Hepatocyte (in vitro differentiated cells): ENCODE measurements at regions not wholly inside any gene's neighbourhood (a gene's known extent, or its start where the extent isn't known, plus 50 kb on each side); places are given as distances from the start of the nearest gene placed in this dataset.

Experiments
- DNase-seq: peaks from one replicate; pipeline ENCODE4 v3.0.0-alpha.2; 2016; ENCODE audit warnings: low spot score
- H2AFZ ChIP-seq: fragments of 200-600 bp; sonication (generic); 2 replicates; pipeline ENCODE4 v1.6.0; 2016; ENCODE audit warnings: antibody characterized with exemption, mild to moderate bottlenecking
- H3K27ac ChIP-seq: fragments of 200-600 bp; sonication (generic); 2 replicates; pipeline ENCODE4 v1.5.1; 2016; ENCODE audit warnings: mild to moderate bottlenecking
- H3K27me3 ChIP-seq: fragments of 200-600 bp; sonication (generic); 2 replicates; pipeline ENCODE4 v1.6.1; 2016
- H3K36me3 ChIP-seq: fragments of 200-600 bp; sonication (generic); replicated peaks from 2 replicates; pipeline ENCODE4 v1.5.1; 2016; ENCODE audit warnings: low read depth; ENCODE audit not compliant: insufficient read depth
- H3K4me1 ChIP-seq: fragments of 200-600 bp; sonication (generic); 2 replicates; pipeline ENCODE4 v1.5.1; 2016; ENCODE audit warnings: mild to moderate bottlenecking, moderate library complexity; ENCODE audit not compliant: insufficient read depth
- H3K4me2 ChIP-seq: fragments of 200-600 bp; sonication (generic); 2 replicates; pipeline ENCODE4 v1.6.0; 2016
- H3K4me3 ChIP-seq: fragments of 200-600 bp; sonication (generic); 2 replicates; pipeline ENCODE4 v1.5.1; 2016; ENCODE audit warnings: mild to moderate bottlenecking
- H3K79me2 ChIP-seq: fragments of 200-600 bp; sonication (generic); 2 replicates; pipeline ENCODE4 v1.6.0; 2017; ENCODE audit warnings: mild to moderate bottlenecking
- H3K9me2 ChIP-seq: fragments of 200-600 bp; sonication (generic); replicated peaks from 2 replicates; pipeline ENCODE4 v1.6.0; 2017; ENCODE audit warnings: mild to moderate bottlenecking; ENCODE audit not compliant: insufficient read depth
- H3K9me3 ChIP-seq: fragments of 200-600 bp; sonication (generic); 2 replicates; pipeline ENCODE4 v1.5.1; 2016; ENCODE audit warnings: low read depth, mild to moderate bottlenecking
- H4K20me1 ChIP-seq: fragments of 200-600 bp; sonication (generic); 2 replicates; pipeline ENCODE4 v1.6.0; 2016; ENCODE audit warnings: mild to moderate bottlenecking; ENCODE audit not compliant: insufficient read depth, poor library complexity, severe bottlenecking
- CTCF ChIP-seq: fragments of 200-600 bp; sonication (generic); IDR thresholded peaks from 2 replicates; pipeline ENCODE4 v1.5.1; 2016; ENCODE audit warnings: antibody characterized with exemption, mild to moderate bottlenecking; ENCODE audit not compliant: poor library complexity
- EZH2 ChIP-seq: fragments of 200-600 bp; sonication (generic); IDR thresholded peaks from 2 replicates; pipeline ENCODE4 v1.6.1; 2016; ENCODE audit warnings: antibody characterized with exemption, mild to moderate bottlenecking, borderline replicate concordance
- EZH2phosphoT487 ChIP-seq: fragments of 200-600 bp; sonication (generic); IDR thresholded peaks from one replicate; pipeline ENCODE4 v1.6.1; 2018; ENCODE audit warnings: antibody characterized with exemption, mild to moderate bottlenecking, low read depth, moderate library complexity; ENCODE audit not compliant: unreplicated experiment, severe bottlenecking
- WGBS: methylation state at CpG from one replicate; pipeline ENCODE4 v1.1.6; 2016; ENCODE audit warnings: low lambda C conversion rate; ENCODE audit errors: missing lambda C conversion rate; 5-methylcytosine and 5-hydroxymethylcytosine counted together

GRCh38 chr9:118586978-118587377, 782.3 kb downstream of the BRINP1 start:
- no peak overlapping the region for H3K27ac ChIP-seq
- no peak overlapping the region for H3K4me3 ChIP-seq
- no peak for DNase-seq
- no peak overlapping the region for H2AFZ ChIP-seq
- WGBS: 91% methylated on average over 2 of the region's 2 CpGs
- H3K9me3 ChIP-seq: no peaks in the 10 kb centered on the region
- no peak overlapping the region for H3K4me2 ChIP-seq
- TF ChIP-seq CTCF (no peak), EZH2phosphoT487 (no peak), EZH2 (no peak)
- no peaks in the 10 kb centered on the region for H3K9me2 ChIP-seq
- no peaks in the 10 kb centered on the region for H3K4me1 ChIP-seq
- H4K20me1 ChIP-seq: no peaks in the 10 kb centered on the region
- H3K36me3 ChIP-seq: no peaks in the 10 kb centered on the region
- H3K79me2 ChIP-seq: no peaks in the 10 kb centered on the region
- H3K27me3 ChIP-seq: no peaks in the 10 kb centered on the region

GRCh38 chr9:118594428-118594827, 774.8 kb downstream of the BRINP1 start:
- TF ChIP-seq EZH2 (no peak), EZH2phosphoT487 (no peak), CTCF (no peak)
- Histone ChIP-seq H3K79me2 (no peaks in the 10 kb centered on the region), H2AFZ (no peak overlapping the region), H3K9me2 (no peaks in the 10 kb centered on the region), H3K4me2 (no peak overlapping the region), H3K36me3 (no peaks in the 10 kb centered on the region), H3K9me3 (no peaks in the 10 kb centered on the region), H3K27ac (no peak overlapping the region), H4K20me1 (no peaks in the 10 kb centered on the region), H3K4me1 (no peaks in the 10 kb centered on the region), H3K4me3 (no peak overlapping the region), H3K27me3 (no peaks in the 10 kb centered on the region)
- WGBS: 74% methylated on average over 6 of the region's 6 CpGs
- DNase-seq: no peak

GRCh38 chr9:118595719-118596305, 773.4 kb downstream of the BRINP1 start:
- peak; percentile 68 for DNase-seq
- H3K9me3 ChIP-seq: no peaks in the 10 kb centered on the region
- 9% methylated on average over 3 of the region's 3 CpGs for WGBS
- no peak overlapping the region for H2AFZ ChIP-seq
- TF ChIP-seq CTCF (peak; percentile 59), EZH2phosphoT487 (no peak), EZH2 (no peak)
- H3K27me3 ChIP-seq: no peaks in the 10 kb centered on the region
- no peak overlapping the region for H3K27ac ChIP-seq
- H3K36me3 ChIP-seq: no peaks in the 10 kb centered on the region
- H3K9me2 ChIP-seq: no peaks in the 10 kb centered on the region
- no peaks in the 10 kb centered on the region for H3K4me1 ChIP-seq
- H3K4me3 ChIP-seq: no peak overlapping the region
- no peak overlapping the region for H3K4me2 ChIP-seq
- no peaks in the 10 kb centered on the region for H3K79me2 ChIP-seq
- no peaks in the 10 kb centered on the region for H4K20me1 ChIP-seq
